NT2/D1 (cell line): ENCODE measurements at regions not wholly inside any gene's neighbourhood (a gene's known extent, or its start where the extent isn't known, plus 50 kb on each side); places are given as distances from the start of the nearest gene placed in this dataset.

ENCODE experiments used
- YY1 ChIP-seq: IDR thresholded peaks from 2 replicates; pipeline ENCODE4 v1.6.1; 2011; ENCODE audit not compliant: insufficient read length, insufficient read depth
- ZNF274 ChIP-seq: IDR thresholded peaks from 2 replicates; pipeline ENCODE4 v1.6.1; 2011; ENCODE audit warnings: mild to moderate bottlenecking, low read depth, low read length

DNA sequence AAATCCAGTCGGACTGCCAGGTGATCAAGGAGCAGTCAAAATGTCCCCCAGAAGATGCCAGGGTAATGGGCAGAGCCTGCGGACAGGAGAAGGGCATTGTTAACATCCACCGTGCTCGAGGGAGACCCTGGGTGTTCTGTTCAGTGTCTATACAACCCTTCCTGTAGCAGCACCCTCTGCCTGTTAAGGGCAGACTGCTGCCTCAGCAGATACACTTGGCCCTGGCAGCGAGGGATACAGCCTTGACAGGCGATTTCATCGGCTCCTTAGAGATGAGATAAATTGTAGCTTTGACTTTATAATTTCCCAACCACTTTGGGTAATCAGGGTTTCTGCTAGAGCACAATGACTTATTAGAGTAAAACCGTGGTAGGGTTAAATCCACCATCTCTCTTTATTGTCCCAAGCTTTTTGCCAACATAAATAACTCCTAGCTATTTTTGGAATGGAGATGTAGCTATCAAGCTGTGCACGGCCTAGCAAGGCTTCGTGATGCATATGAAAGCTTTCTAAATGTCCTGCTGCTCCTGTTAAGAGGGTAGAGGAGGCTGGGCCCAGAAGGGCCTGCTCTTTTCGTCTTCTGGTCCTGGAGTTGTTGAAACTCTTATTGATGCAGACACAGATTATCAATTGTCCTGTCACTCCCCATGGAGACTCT, 195.9 kb downstream of the CPEB2 start:
- no peak for TF ChIP-seq ZNF274
- no peak for TF ChIP-seq YY1
